Adrenal gland (tissue), 5 donors: ENCODE measurements at regions not wholly inside any gene's neighbourhood (a gene's known extent, or its start where the extent isn't known, plus 50 kb on each side); places are given as distances from the start of the nearest gene placed in this dataset.

Source experiments
- POLR2A ChIP-seq, 2 donors: fragments of 450-650 bp; IDR thresholded peaks; one replicate each; pipeline ENCODE4 v1.6.1; 2017; ENCODE audit warnings: antibody characterized with exemption in 2 of 2, mild to moderate bottlenecking in 2 of 2, moderate library complexity in 1 of 2
- TF ChIP-seq, protein P1 (sequence below), 6 experiments: fragments of 450-650 bp in 4 of 6; fragments of 200-600 bp in 2 of 6; sonication (generic) in 1 of 6; IDR thresholded peaks; 1 replicate in 5 of 6; 2 replicates in 1 of 6; pipeline versions ENCODE4 v1.5.1 to v1.8.0; 2016 to 2021; ENCODE audit warnings: antibody characterized with exemption in 6 of 6, mild to moderate bottlenecking in 2 of 6, moderate library complexity in 1 of 6
- donor health status: DM: no; HTN: no; CAD: no.

DNA sequence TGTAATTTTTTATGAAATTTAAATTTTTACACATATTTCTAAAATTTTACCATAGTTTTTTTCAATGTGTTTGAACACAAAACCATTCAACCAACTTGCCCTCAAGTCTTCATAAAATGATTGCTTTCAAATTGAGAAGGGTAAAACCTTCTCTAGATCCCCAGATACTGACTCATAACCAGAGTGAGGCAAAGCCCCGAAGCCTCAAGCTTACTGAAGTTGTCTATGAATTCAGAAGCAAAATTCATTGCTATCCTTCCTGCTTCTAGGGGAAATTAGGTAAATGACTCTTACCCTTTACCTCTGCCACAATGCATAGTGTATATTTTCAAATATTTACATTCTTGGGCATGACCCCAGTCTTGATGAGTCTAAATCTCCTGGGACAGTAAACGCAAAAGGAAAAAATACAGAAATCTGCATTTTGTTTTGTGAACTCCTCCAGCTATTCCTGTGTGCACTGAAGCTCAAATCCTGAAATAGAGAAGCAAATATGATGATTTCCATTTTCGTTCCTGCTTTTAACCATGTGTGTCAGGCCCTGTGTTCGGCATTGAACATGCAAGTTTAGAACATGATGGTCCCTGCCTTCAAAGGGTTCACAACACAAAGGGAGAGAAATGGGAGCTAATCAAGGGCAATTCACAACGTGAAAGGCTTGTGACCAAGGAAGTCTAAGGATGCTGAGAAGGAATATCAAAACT is 246.3 kb downstream of the SUCLG1 start:
- TF ChIP-seq, protein P1, sequence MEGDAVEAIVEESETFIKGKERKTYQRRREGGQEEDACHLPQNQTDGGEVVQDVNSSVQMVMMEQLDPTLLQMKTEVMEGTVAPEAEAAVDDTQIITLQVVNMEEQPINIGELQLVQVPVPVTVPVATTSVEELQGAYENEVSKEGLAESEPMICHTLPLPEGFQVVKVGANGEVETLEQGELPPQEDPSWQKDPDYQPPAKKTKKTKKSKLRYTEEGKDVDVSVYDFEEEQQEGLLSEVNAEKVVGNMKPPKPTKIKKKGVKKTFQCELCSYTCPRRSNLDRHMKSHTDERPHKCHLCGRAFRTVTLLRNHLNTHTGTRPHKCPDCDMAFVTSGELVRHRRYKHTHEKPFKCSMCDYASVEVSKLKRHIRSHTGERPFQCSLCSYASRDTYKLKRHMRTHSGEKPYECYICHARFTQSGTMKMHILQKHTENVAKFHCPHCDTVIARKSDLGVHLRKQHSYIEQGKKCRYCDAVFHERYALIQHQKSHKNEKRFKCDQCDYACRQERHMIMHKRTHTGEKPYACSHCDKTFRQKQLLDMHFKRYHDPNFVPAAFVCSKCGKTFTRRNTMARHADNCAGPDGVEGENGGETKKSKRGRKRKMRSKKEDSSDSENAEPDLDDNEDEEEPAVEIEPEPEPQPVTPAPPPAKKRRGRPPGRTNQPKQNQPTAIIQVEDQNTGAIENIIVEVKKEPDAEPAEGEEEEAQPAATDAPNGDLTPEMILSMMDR (IDR thresholded peaks at IDR 0.05), result no peak
- TF ChIP-seq POLR2A (IDR thresholded peaks at IDR 0.05), result no peak
